Mesodermal cell (in vitro differentiated cells): ENCODE measurements at regions not wholly inside any gene's neighbourhood (a gene's known extent, or its start where the extent isn't known, plus 50 kb on each side); places are given as distances from the start of the nearest gene placed in this dataset.

Experiments used
- H3K27ac ChIP-seq: 2 replicates; pipeline ENCODE4 v1.7.0; 2013; ENCODE audit warnings: mild to moderate bottlenecking, low read depth, low read length, moderate library complexity; ENCODE audit not compliant: severe bottlenecking
- H3K36me3 ChIP-seq: 2 replicates; pipeline ENCODE4 v1.7.1; 2013; ENCODE audit warnings: mild to moderate bottlenecking, low read length, moderate library complexity; ENCODE audit not compliant: control insufficient read depth, insufficient read depth
- H3K4me1 ChIP-seq: one replicate; pipeline ENCODE4 v1.7.1; 2013; ENCODE audit warnings: mild to moderate bottlenecking, low read length; ENCODE audit not compliant: insufficient read depth, control insufficient read depth, poor library complexity, severe bottlenecking
- H3K4me3 ChIP-seq: 2 replicates; pipeline ENCODE4 v1.7.0; 2013; ENCODE audit warnings: low read length, control low read depth, mild to moderate bottlenecking; ENCODE audit not compliant: insufficient read depth, poor library complexity, severe bottlenecking; ENCODE audit errors: extremely low read depth
- H3K9me3 ChIP-seq: 2 replicates; pipeline ENCODE4 v1.7.1; 2013; ENCODE audit warnings: mild to moderate bottlenecking, low read length, moderate library complexity; ENCODE audit not compliant: control insufficient read depth
- WGBS, 2 experiments: methylation state at CpG; one replicate each; pipeline ENCODE4 v1.1.5; 2013; ENCODE audit warnings: missing lambda C conversion rate in 2 of 2; ENCODE audit not compliant: insufficient coverage in 2 of 2; 5-methylcytosine and 5-hydroxymethylcytosine counted together

GRCh38 chr21:27646056-27646455, 679.2 kb upstream of the ADAMTS5 start:
- no peaks in the 10 kb centered on the region for H3K9me3 ChIP-seq
- H3K4me3 ChIP-seq = no peak overlapping the region
- H3K4me1 ChIP-seq = peaks cover 3% of the 10 kb centered on the region
- 84 to 87% methylated on average over 2 of the region's 2 CpGs for WGBS, 2 experiments
- no peaks in the 10 kb centered on the region for H3K36me3 ChIP-seq
- H3K27ac ChIP-seq = no peak overlapping the region

GRCh38 chr21:27645285-27645684, 678.4 kb upstream of the ADAMTS5 start:
- Histone ChIP-seq H3K4me3 (no peak overlapping the region), H3K36me3 (no peaks in the 10 kb centered on the region), H3K9me3 (no peaks in the 10 kb centered on the region), H3K27ac (no peak overlapping the region), H3K4me1 (peaks cover 3% of the 10 kb centered on the region)

DNA sequence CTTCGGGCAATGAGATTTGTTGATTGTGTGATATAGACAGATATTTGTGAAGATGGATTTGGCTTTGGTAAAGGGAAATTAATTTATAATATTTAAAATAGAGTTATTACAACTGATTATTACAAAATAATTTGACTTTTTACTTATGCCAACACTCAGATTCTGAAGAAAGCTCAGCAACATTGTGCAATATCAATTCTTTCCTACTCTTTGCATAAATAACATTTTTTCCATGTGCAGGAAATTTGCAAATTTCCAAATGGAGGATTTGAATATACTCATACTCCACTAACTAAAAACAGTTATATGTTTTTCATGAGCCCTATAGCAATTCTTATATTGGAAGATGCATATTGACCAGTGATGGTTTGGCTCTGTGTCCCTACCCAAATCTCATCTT, 676.4 kb upstream of the ADAMTS5 start:
- no peaks in the 10 kb centered on the region for H3K36me3 ChIP-seq
- H3K27ac ChIP-seq = no peak overlapping the region
- no peak overlapping the region for H3K4me3 ChIP-seq
- H3K4me1 ChIP-seq = no peaks in the 10 kb centered on the region
- H3K9me3 ChIP-seq = no peaks in the 10 kb centered on the region
- WGBS, 2 experiments = no CpG with 5 or more reads among the region's 1 CpG

GRCh38 chr21:27639286-27639685, 672.4 kb upstream of the ADAMTS5 start:
- Histone ChIP-seq H3K4me3 (no peak overlapping the region), H3K36me3 (no peaks in the 10 kb centered on the region), H3K27ac (no peak overlapping the region), H3K9me3 (no peaks in the 10 kb centered on the region), H3K4me1 (no peaks in the 10 kb centered on the region)

DNA sequence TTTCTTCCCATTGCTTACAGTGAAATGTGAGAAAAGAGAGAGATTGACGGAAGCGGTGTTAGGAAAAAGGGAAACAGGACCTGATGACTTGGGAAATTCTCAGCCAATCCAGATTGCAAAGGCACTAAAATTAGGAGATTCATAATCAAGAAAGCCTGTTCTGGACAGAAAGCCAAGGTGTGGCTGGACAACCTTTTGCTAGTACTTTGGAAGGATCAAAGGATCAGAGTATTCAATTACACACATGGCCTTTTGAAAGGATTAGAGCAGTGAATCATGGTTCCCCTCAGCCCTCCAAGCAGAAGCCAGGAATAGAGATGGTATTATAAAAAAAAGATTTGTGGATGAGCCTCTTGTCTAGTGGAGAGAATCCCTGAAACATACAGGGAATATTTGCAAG, 669.8 kb upstream of the ADAMTS5 start:
- Histone ChIP-seq H3K36me3 (no peaks in the 10 kb centered on the region), H3K9me3 (no peaks in the 10 kb centered on the region), H3K4me3 (no peak overlapping the region), H3K4me1 (no peaks in the 10 kb centered on the region), H3K27ac (no peak overlapping the region)
- WGBS, 2 experiments = 40 to 50% methylated on average over 2 of the region's 2 CpGs

DNA sequence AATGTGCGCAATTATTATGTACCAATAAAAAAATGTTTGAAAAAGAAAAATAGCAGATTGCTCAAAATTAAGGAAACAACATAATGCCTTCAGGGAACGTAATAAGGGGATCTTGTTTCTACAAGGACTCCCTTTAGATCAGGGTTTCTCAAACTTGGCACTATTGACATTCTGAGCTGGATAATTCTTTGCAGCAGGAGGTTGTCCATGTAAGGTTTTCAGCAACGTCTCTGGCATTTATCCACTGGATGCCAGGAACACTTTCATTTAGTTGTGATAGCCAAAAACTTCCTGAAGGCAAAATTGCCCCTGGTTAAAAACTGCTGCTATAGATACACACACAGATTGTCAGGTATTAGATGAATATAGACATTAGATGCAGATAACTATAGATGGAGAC, 666.7 kb upstream of the ADAMTS5 start:
- Histone ChIP-seq H3K36me3 (no peaks in the 10 kb centered on the region), H3K9me3 (no peaks in the 10 kb centered on the region), H3K4me3 (no peak overlapping the region), H3K4me1 (no peaks in the 10 kb centered on the region), H3K27ac (no peak overlapping the region)
- WGBS, 2 experiments = 72 to 100% methylated on average over 2 of the region's 3 CpGs

DNA sequence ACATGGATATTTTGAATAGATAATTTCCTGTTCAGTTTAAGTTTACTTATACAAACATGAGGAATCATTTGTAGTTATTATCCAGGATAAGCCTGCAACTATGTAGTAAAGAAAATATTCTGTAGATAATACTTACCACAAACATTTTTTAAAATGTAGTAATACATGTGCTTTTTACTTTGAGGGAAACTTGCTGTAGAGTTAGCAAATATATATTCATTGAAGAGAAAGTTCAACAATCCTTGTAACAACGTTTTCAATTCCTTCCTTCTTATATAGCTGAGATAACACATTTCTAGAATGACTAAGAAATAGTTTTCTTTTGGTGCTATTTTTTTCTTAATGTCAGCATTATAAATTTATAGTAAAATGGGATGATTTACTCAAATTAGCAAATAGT, 664.6 kb upstream of the ADAMTS5 start:
- no peaks in the 10 kb centered on the region for H3K4me1 ChIP-seq
- H3K4me3 ChIP-seq = no peak overlapping the region
- H3K27ac ChIP-seq = no peak overlapping the region
- no CpG with 5 or more reads among the region's 1 CpG for WGBS, 2 experiments
- no peaks in the 10 kb centered on the region for H3K9me3 ChIP-seq
- no peaks in the 10 kb centered on the region for H3K36me3 ChIP-seq

GRCh38 chr21:27622631-27623030, 655.7 kb upstream of the ADAMTS5 start:
- H3K4me1 ChIP-seq = no peaks in the 10 kb centered on the region
- H3K4me3 ChIP-seq = no peak overlapping the region
- H3K9me3 ChIP-seq = no peaks in the 10 kb centered on the region
- no peak overlapping the region for H3K27ac ChIP-seq
- H3K36me3 ChIP-seq = no peaks in the 10 kb centered on the region
- no CpG with 5 or more reads among the region's 1 CpG for WGBS, 2 experiments

DNA sequence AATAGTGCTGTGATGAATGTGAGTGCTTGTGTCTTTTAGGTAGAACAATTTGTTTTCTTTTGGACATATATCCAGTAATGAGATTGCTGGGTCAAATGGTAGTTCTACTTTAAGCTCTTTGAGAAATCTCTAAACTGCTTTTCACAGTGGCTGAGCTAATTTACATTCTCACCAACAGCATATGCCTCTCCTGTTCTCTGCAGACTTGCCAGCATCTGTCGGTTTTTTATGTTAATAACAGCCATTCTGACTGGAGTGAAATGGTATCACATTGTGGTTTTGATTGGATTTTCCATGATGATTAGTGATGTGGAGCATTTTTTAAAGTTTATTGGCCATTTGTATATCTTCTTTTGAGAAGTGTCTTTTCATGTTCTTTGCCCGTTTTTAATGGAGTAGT, 647.3 kb upstream of the ADAMTS5 start:
- Histone ChIP-seq H3K4me3 (no peak overlapping the region), H3K4me1 (no peaks in the 10 kb centered on the region), H3K27ac (no peak overlapping the region), H3K9me3 (no peaks in the 10 kb centered on the region), H3K36me3 (no peaks in the 10 kb centered on the region)
- 100% methylated on average over 1 of the region's 2 CpGs; no CpG with 5 or more reads in 1 of the 2 experiments for WGBS, 2 experiments

DNA sequence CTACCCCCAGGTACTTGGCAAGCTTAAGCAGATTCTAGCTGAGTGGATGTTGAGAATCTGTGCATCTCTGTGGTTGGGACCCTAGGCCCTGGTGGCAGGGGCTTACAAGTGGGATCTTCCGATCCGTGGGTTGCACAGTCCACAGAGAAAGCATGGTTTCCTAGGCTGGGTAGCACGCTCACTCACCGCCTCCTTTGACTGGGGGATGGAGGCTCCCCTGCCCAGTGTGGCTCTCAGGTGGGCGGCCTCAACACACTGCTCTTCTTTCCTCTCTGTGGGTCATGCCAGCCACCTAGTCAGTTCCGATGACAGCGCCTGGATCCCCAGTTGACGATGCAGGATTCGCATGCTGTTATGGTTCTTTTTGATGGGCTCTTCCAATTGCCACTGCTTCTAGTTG, 639.5 kb upstream of the ADAMTS5 start:
- 89 to 94% methylated on average over 6 to 8 of the region's 9 CpGs for WGBS, 2 experiments
- Histone ChIP-seq H3K36me3 (no peaks in the 10 kb centered on the region), H3K9me3 (no peaks in the 10 kb centered on the region), H3K4me1 (no peaks in the 10 kb centered on the region), H3K27ac (no peak overlapping the region), H3K4me3 (no peak overlapping the region)

- Histone ChIP-seq H3K4me3 (no peak overlapping the region), H3K36me3 (no peaks in the 10 kb centered on the region), H3K4me1 (no peaks in the 10 kb centered on the region), H3K9me3 (no peaks in the 10 kb centered on the region), H3K27ac (no peak overlapping the region)
Measured at GRCh38 chr21:27596196-27596595, 629.3 kb upstream of the ADAMTS5 start.

DNA sequence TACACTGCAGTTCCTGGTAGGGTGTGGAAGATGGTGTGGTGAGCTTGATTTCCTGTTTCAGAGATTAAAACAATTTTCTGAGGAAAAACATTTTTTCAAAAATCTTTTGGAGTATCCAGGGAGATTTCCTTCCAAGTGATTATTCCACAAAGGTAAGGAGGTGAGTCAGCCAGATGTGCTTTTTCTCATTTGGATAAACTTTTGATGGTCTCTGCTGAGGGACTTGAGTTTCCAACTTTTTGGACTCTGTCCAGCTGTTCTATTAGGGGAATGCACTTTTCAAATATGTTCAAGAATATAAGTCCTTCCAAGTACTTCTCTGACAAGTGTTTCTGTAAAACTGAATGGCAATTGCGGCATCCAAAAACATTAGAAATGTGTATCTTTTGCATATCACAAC, 628.8 kb upstream of the ADAMTS5 start:
- Histone ChIP-seq H3K36me3 (no peaks in the 10 kb centered on the region), H3K9me3 (no peaks in the 10 kb centered on the region), H3K4me3 (no peak overlapping the region), H3K27ac (no peak overlapping the region), H3K4me1 (no peaks in the 10 kb centered on the region)
- no CpG with 5 or more reads among the region's 1 CpG for WGBS, 2 experiments
